Stromal cell of bone marrow (primary cell): ENCODE measurements at regions not wholly inside any gene's neighbourhood (a gene's known extent, or its start where the extent isn't known, plus 50 kb on each side); places are given as distances from the start of the nearest gene placed in this dataset.

Experiments used
- DNase-seq: peaks from one replicate; pipeline ENCODE4 v3.0.0-alpha.2; 2012; ENCODE audit warnings: low read depth

DNA sequence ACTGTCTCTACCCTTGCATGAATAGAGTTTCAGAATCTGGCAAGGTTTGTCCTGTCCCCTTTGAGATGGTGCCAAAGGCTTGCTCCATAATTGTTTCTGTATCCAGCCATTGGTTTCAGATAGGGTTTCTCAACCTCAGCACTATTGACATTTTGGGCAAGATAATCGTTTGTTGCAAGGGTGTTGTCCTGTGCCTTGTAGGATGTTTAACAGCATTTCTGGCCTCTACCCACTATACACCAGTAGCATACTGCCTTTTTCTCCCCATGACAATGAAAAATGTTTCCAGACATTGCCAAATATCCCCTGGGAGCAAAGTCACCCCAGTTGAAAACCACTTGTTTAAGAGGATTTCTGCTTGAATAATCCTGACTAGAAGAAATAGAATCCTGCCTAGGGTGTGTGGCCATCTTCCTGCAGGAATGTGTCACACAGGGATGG, 126.8 kb downstream of the CDC42EP3 start:
- no peak for DNase-seq

DNA sequence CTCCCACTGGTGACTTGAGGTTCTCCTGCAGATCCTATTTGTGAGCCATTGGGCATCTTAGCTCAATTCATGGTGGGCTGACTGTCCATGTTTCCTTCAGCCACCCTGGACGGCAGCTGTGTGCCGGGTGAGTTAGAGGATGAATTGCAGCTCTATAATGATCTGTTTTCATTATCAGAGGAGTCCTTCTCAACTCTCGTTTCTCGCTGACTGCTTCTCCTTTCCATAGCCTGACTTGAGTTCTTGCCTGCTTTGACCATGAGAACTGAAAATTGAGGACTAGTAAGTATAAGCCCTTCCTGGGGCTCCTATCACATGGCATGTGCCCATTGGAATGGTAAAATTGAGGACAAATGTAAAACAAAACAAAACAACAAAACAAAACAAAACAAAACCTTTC, 121.8 kb downstream of the CDC42EP3 start:
- DNase-seq, result no peak

DNA sequence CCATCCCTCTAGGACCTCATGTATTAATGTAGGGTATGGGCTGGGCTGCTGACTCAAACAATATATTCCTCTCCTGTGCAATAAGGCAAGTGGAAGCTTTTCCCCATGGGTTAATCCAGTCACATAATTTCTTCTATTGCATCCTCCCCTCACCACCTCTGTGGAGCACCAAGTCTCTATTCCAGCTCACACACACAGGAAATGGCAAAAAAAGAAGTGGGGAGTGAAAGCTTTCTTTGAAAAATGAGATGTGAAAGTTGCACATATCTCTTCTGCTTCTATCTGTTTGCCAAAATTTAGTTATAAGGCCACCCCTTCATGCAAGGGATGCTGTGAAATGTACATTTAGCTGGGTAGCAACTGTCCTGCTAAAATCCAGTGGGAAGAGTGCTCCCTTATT, 121.3 kb downstream of the CDC42EP3 start:
- DNase-seq, result no peak

DNA sequence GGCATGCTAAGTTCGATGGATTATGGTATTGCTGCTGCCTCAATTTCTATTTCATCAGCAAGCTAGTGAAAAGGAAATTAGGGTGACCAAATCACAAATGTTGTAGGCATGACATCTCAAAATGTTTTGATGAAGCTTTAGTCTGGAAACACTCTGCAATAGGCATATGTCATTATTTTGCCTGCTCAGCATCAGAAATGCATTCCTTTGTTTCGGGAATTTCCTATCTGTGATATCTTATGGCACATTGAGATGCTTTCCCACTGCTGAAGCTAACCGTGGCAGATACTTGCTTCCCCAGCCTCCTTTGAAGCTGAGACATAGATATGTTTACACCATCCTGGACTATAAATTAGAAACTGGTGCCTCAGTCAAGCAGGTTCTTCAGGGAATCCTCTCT, 119.7 kb downstream of the CDC42EP3 start:
- DNase-seq, result no peak

DNA sequence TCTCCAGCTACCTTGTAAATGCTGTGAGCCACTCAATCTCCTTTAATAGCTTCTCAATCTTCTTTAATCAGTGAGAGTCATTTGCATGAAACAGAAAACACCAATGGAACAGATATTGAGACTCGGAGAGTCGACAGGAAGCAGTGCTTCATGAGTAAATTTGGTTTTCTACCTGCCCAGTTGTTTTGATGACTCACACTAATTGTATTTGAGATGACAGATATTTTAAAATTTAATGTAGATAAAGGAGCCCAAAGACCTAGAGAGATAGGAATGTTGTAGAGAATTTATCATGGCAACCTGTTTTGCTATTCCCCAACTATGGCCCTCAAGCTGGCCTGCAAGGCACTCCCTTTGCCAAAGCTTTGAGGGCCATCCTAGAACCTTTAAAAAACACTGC, 119.1 kb downstream of the CDC42EP3 start:
- no peak for DNase-seq

DNA sequence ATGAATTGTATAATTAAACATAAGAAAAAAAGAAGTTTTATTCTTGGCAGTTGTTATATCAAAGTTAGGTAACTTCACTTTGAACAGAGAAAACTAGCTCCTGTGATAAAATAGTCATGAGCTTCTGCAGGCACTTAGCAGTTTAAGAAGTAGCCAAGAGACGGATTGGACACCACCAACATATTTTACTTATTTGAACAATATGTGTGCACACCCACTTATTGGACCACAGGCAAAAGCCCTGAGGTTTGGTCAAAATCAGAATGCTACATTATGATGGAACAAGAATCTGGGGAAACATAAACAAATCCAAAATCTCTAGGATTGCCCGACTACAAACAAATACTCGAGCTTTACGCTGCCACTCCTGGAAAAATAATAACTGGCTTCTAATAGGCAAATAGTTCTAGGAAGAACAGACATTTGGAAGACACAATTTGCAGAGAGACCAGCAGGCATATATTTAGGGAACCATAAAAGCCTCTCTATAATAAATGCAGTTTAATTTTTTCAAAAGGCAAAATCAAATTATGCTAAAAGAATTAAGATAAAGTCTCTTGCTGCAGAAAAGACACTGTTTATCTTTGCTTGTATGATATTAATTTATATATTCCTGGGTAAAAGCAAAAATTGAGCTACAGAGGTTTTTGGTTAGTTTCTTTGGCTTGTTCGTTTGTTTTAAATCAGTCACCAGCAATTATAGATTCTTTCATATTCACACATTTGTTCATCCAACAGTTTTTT, 117.9 kb downstream of the CDC42EP3 start:
- no peak for DNase-seq

DNA sequence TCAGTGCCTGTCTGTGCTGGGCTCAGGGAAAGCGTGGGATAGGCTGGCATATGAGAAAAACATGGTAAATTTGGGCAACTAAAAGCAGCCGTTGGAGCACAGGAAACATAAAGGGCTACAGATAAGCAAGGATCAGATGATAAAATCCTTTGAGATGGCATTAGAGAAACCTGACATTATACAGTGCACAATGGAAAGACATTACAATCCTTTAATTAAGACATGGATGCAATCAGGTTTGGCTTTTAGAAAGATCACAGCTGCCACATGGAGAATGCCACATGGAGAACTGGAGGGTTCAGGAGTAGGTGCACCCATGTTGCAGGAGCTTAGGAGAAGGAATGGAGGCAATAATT, 117.3 kb downstream of the CDC42EP3 start:
- no peak for DNase-seq

DNA sequence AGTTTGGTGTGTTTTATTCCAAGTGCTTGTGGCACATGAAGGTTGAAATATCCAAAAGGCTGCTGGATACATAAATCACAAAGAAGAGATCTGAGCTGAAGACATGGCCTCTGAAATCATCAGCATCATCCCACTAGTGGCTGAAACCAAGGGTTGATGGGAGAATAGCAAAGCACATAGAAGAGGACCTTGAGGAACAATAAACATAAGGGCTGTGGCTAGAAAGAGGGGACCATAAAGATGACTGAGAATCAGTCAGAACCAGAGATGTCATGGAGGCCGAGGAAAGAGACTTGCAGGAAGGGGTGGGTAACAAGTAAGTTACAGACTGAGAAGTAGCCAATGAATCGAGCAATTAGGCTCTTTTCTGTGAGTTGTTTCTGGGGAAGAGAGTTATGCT, 116.8 kb downstream of the CDC42EP3 start:
- no peak for DNase-seq

DNA sequence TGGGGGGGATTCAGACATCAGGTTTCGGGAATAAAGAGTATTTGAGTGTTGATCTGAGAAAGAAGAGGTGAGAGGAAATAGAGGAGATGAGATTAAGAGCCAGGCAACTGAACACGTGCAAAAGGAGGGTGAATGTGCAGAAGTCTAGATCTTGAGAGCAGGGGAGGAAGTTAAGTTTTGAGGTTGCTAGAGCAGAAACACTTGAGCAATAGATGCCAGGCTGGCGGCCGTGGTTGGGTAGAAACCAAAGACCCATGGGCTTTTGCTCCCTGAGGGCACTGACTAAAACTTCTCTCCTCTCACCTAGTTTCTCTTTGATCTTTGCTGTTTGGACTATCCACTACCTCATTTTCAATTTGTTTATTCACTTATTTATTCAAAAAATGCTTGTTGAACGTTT, 116.0 kb downstream of the CDC42EP3 start:
- DNase-seq, result no peak

DNA sequence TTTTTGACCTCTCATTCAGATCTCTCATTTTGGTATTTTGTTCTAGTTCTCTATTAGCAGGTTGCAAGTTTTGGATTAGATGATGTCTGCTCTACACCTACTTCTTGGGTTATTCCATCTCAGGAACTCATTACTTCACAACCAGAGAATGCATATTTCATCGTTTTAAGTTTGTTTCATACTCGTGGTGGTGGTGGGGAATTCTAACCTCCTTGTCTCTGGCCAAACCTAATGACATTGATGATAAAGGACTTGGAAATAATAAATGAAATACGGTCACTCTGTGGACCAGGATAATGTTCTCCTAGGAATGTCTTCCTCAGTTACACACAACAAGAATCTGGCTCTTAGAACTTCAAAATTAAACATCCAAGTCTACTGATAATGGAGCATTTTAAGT, 115.2 kb downstream of the CDC42EP3 start:
- DNase-seq, result no peak

DNA sequence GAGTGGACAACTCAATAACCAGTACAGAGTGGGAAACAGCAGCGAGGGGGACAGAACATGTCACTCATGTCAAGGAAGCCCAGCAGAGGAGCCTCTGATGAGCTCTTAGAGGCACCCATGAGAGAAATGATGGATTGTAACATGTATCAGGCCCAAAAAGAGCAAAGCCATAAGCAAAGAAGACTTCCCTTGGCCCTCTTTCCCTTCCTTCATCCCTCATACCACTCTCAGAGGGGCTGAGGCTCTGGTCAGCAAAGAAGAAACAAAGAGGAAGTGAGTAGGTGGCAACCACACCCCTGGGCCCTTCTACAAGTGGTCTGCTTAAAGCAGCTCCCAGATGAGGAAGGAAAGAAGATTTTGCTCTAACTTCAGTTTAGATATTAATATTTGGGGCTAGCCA, 112.8 kb downstream of the CDC42EP3 start:
- no peak for DNase-seq

DNA sequence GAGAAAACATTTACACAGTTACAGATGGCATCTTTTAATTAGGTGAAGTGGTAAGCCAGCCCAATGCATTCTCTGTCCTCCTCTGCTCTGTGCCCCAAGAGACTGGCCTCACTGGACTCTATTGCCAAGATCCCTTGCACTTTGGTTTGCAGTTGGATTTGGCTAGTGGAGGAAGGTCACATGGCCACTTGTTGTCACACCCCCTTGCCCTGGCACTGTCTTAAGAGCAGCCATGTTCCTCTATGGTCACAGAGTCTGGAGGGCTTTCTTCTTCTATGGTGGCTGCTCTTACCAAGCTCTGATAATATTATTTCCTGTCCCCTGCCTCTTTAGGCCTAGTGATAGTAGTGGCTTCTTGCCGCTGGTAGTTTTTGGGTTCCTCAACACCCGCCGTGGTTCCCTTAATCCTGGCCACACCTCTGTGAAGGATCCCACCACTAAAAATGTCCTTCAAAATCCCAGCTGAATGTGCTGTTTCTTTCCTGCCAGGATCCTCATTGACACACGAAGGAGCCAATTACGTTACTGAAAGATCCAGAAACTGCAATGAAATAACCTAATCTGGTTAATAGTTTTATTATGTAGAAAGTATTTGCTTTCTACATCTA, 111.1 kb downstream of the CDC42EP3 start:
- no peak for DNase-seq

DNA sequence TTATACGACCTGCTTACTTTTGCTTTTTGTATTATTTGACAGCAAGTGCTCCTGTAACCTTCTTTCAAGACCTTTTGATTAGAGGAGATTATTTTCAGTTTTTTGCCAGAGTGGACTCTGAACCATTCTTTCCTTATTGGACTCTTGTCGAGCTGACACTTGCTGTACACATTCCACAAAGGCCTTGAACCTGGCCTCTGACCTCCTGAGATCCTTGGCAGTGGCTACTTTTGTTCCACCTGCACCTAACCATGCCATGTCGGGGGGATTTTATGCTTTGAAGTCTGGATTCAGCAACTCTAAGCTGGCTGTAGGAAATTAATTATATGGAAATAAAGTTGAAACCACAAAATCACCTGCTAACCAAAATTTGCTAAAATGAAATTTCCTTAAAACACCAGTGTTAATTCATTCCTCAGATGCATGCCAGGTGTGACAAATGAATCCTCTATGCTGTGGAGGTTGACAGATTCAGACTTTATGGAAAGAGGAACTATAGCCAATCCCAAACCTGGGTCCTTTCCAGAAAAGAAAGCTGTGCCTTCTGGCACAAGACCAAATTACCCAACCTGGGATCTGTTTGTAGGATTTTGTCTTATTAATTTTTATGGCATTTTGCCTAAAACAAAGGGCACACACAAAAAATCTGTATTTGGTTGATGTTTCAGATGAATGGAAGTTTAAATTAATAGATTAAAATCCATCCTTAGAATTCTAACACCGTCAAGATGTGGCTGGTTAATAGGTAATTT, 110.4 kb downstream of the CDC42EP3 start:
- DNase-seq, result no peak

DNA sequence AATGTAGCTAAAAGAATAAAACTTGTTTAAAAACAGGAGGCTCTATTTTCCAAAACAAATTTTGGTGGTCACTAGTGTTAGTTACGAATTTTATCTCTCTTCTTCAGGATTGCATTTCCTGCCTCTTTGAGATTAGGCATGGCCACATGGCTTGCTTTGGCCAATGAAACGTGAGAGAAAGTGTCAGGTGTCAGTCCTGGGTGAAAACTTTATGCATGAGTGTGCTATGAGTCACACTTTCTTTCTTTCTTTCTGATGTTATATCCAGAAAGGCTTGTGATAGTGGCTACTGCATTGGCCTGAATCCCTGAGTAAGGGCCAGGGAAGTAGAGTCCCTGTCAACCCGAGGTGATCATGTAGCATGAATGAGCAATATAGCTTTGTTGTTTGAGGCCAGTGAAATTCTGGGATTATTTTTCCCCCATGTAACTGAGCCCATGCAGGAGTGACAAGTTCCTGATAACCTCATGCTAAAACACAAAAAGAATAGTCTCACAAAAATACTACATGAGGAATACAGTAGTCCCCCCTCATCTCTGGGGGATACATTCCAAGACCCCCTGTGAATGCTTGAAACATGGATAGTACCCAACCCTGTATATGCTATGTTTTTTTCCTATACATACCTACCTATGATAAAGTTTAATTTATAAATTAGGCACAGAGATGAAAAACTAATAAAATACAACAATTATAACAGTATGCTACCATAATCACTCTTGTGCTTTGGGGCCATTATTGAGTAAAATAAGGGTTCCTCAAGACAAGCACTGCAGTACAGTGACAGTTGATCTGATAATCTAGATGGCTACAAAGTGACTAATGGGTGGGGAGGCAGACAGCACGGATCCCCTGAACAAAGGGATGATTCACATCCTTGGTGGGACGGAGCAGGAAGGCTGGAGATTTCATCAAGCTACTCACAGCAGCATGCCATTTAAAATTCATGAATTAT, 109.5 kb downstream of the CDC42EP3 start:
- DNase-seq, result peak; percentile 68

DNA sequence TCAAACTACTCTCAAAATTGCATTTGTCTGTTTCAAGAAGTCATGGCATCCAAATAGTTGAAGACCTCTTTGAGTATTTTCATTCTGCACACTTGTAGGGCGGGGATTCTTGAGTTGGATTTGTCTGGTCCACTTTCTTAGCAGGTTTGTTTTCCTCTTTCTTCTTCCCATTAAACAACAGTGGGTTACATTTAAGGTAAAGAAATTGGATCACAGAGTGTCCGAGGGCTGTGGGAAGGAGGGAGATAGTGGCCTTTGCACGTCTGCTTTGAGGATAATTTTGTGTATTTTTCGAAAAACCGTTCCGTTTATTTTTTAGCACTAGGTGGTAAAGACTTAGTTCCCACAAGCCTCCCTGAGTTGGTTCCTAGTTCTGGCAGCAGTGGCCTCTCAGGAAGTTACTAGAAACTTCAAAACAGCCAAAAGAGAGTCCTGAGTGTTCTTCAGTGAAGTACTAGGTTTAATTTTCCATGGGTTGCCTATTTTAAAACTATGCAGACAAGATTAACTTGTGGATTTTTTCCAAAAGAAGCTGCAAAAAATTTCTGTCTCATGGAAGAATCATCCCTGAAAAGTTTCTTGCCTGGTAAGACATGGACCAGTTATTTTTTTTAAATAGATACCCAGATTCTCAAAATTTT, 107.9 kb downstream of the CDC42EP3 start:
- DNase-seq, result no peak

DNA sequence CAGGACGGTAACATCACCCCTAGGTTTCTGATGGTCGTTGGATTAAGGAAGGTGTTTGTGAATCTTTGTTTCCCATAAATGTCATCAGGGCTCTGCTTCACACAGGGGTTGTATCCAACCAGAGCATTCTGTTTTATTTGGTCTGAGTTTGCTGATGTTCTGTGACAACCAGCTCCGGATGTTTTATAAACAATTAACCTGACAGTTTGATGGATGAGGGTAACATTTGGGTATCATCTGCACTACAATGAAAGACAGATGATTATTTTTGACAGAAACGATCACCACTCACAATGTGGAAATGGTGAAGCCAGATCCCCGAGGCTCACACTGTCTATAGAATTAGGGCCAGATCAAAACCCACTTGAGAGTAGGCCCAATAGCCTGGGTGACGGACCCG, 107.1 kb downstream of the CDC42EP3 start:
- DNase-seq, result no peak

DNA sequence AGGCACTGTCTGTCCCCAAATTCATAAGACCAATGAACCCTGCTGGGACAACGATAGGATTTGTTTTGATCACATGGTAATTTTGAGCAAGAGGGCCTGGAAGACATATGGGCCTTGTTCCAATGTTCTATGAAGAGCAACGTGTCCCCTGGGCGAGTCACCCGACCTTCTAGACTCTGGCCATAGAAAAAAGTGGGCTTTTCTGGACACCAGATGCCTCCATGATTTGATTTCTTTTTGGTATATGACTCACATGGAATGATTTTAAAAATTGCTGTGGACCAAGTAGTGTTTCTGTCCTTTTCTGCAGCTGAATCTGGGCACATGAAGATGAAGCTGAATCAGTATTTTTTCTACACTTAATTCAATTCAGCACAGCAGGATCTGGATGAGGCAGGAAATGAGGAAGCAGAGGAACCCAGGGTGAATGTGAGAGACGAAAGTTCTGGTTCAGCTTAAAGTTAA, 104.9 kb downstream of the CDC42EP3 start:
- peak; percentile 84 for DNase-seq

DNA sequence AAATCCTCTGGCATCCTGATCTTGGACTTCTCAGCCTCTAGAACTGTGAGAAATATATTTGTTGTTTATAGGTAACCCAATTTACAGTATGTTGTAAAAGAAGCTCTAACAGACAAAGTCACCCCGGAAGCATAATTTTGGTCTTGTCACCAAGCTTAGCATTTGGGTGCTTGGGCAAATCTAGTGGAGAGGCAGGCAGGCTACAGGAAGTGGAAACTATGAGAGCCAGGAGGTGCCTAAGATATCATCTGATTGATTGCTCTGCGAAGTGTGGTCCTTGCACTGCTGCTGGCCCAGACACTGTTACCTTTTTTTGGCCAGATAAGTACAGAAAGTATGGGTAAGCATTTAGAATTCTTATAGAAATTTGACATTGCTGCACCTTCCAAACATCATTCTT, 102.9 kb downstream of the CDC42EP3 start:
- DNase-seq, result no peak

DNA sequence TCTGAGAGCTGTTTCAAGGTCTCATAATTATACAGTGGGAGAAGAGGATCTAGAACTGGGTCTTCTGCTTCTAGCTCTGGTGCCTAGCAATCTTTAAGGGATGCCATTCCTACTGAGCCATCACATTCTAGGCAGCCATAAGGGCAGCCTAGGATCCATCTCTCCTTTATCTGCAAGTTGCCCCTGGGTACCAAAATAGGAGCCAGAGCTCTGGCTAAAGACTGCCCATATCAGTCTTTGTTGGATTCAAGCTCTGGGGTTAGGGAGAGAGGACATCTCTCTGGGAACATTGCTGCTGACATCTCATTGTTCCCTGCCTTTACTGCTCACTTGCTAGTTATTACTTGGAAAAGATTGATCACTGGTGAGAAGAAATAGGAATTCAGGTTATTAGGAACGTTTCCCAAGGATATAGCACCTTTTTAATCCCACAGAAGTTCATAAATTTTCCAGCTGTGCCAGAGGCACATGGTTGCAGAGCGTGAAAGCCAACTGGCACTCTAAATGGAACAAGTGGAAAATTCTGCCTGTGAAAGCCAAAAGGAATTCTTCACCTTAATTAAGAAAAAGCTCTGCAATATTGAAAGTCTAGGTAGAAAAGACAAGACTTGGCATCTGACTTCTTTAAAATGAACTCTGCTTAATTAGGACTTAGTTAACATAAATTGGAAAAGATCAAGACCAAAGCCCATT, 102.2 kb downstream of the CDC42EP3 start:
- DNase-seq, result no peak

DNA sequence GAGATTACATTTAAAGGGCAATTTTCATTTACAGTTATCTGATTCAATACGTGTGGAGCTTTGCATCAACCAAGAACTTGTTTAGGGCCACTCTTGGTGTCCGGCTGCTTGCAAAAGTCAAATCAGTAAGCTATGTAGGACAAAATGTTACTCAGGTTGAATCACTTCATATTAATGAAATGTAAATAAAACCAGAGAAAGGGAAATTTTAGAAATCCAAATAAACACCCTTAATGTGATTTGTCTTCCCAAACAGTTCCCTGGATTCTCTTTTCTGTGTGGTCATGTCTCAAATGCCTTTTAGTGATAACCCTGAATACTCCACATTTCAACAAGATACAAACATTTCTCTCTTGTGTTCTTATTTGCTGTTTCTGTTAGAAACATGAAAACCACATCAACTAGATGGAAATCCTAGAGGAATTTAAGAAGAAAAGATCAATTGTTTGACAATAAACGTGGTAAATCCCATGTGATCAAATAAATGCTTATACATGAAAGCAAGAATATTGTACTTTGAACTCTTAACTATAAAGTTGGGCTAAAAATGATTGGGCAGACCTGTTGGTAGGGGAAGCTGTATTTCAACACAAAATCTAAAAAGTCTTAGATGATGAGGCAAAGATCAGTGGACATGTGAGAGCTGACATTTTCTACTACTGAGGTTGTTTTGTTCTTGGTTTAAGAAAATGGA, 101.3 kb downstream of the CDC42EP3 start:
- DNase-seq, result no peak
